Duodenal mucosa (tissue), 2 donors: ENCODE measurements at regions not wholly inside any gene's neighbourhood (a gene's known extent, or its start where the extent isn't known, plus 50 kb on each side); places are given as distances from the start of the nearest gene placed in this dataset.

Source experiments
- H3K27ac ChIP-seq: one replicate; pipeline ENCODE4 v1.7.0; 2013; ENCODE audit warnings: low read depth, low read length
- H3K27me3 ChIP-seq, 2 donors: one replicate each; pipeline ENCODE4 v1.7.0; 2013; ENCODE audit warnings: low read length in 2 of 2, control low read depth in 1 of 2; ENCODE audit not compliant: insufficient read depth in 2 of 2, control insufficient read depth in 1 of 2
- H3K36me3 ChIP-seq, 2 donors: one replicate each; pipeline ENCODE4 v1.7.0; 2013; ENCODE audit warnings: low read length in 2 of 2, control low read depth in 1 of 2; ENCODE audit not compliant: insufficient read depth in 2 of 2, control insufficient read depth in 1 of 2
- H3K4me1 ChIP-seq, 2 donors: one replicate each; pipeline ENCODE4 v1.7.0; 2013; ENCODE audit warnings: low read length in 2 of 2, control low read depth in 1 of 2; ENCODE audit not compliant: insufficient read depth in 2 of 2, control insufficient read depth in 1 of 2
- H3K4me3 ChIP-seq, 2 donors: one replicate each; pipeline ENCODE4 v1.7.0; 2013; ENCODE audit warnings: low read length in 2 of 2, low read depth in 1 of 2
- H3K9ac ChIP-seq, 2 donors: one replicate each; pipeline ENCODE4 v1.7.0; 2013; ENCODE audit warnings: low read length in 2 of 2, low read depth in 1 of 2
- H3K9me3 ChIP-seq, 2 donors: one replicate each; pipeline ENCODE4 v1.7.0; 2013; ENCODE audit warnings: low read length in 2 of 2, control low read depth in 1 of 2; ENCODE audit not compliant: control insufficient read depth in 1 of 2

DNA sequence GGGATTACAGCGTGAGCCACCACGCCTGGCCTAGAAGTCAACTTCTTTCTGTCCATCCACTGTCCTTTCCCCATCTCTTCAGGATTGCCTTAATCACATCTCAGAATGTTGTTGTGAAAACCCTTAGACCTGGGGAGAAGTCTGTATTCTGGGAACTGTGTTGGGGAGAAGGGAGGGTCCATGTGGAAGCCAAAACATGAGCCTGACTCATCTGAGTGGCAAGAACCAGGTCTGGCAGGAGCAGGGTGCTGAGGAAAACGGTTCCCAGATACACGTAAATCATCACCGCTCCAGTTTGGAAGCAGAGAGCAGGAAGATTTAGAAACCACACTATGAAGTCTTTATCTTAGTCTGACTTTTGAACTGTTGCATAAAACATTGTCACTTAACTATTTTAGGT is 245.6 kb upstream of the RGS6 start:
- no peaks in the 10 kb centered on the region for H3K27me3 ChIP-seq
- peaks cover 0 to 33% of the 10 kb centered on the region in 2 donors for H3K36me3 ChIP-seq
- peaks cover 6 to 7% of the 10 kb centered on the region in 2 donors for H3K4me1 ChIP-seq
- H3K27ac ChIP-seq = no peak overlapping the region
- H3K9ac ChIP-seq = no peak overlapping the region
- H3K4me3 ChIP-seq = no peak overlapping the region
- H3K9me3 ChIP-seq = no peaks in the 10 kb centered on the region

DNA sequence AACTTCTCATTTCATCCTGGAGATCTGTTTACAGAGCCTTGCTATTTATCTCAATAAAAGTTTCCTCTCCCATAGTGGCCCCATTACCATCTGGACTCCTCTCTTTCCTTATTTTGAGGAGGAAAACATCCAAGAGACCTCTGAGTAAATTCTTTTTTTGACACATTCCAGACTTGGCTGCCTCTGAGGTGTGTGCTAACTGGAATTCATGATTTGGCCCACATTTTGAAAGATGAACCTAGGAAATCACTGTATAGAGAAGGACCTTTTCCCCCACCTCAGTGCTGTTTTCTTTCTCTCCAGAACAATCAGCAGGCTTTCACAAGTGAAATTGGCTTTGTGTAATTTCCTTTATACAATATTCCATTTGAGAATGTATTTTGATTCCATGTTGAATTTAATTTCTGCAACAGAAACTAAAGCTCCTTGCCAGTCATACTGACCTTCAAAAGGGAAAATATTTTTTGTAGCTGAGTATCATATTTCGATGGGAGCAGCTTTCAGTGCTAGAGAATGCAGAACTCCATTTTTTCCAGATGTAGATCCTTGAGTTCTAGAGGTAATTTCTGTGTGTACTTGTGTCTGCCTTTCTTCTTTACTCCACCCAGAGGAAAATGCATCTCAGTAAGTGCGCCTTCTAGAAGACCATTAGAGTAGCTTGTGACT is 244.9 kb upstream of the RGS6 start:
- no peak overlapping the region for H3K9ac ChIP-seq
- peaks cover 6 to 7% of the 10 kb centered on the region in 2 donors for H3K4me1 ChIP-seq
- no peak overlapping the region for H3K4me3 ChIP-seq
- H3K36me3 ChIP-seq = peaks cover 0 to 37% of the 10 kb centered on the region in 2 donors
- no peaks in the 10 kb centered on the region for H3K9me3 ChIP-seq
- no peaks in the 10 kb centered on the region for H3K27me3 ChIP-seq
- H3K27ac ChIP-seq = no peak overlapping the region

DNA sequence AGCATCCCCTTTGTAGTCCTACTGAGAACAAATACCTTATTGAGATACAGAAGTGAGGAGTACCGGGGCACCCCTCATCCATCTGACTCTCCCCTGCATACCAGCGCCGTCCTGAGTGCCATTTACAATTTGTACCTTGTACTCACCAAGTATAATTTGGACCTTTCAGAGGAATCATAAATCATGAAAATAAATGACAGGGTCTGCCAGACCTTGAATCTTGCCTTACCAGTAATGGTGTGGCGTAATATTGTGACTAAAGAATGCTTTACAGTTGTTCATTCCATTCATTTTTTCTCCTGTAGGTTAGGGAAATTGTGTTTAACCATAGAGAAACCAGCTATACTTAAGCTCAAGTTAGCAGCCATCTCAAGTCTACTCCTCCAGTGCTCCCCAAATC is 243.7 kb upstream of the RGS6 start:
- Histone ChIP-seq H3K9ac (no peak overlapping the region), H3K4me3 (no peak overlapping the region), H3K4me1 (peaks cover 6 to 7% of the 10 kb centered on the region in 2 donors), H3K27ac (no peak overlapping the region), H3K36me3 (peaks cover 5 to 42% of the 10 kb centered on the region in 2 donors), H3K9me3 (no peaks in the 10 kb centered on the region), H3K27me3 (no peaks in the 10 kb centered on the region)

DNA sequence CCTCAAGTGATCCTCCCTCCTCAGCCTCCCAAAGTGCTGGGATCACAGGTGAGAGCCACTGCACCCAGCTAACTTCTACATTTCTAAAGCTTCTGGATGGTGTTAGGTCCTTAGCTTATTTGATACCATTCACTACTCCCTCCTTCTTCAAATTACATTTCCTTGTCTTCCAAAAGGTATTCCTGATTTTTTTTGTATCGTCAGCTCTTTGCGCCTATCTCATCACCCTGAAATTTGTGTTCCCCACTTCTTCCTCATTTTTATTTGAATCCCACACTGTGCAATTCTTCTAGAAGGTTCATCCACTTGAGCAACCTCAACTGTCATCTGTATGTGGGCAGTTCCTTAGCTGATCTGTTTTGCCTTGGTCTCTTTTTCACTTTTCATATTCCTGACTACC is 241.8 kb upstream of the RGS6 start:
- H3K4me3 ChIP-seq = no peak overlapping the region
- H3K36me3 ChIP-seq = peaks cover 5 to 30% of the 10 kb centered on the region in 2 donors
- H3K9me3 ChIP-seq = no peaks in the 10 kb centered on the region
- H3K4me1 ChIP-seq = peaks cover 6 to 7% of the 10 kb centered on the region in 2 donors
- H3K9ac ChIP-seq = no peak overlapping the region
- no peak overlapping the region for H3K27ac ChIP-seq
- H3K27me3 ChIP-seq = no peaks in the 10 kb centered on the region

- Histone ChIP-seq H3K27me3 (no peaks in the 10 kb centered on the region), H3K36me3 (peaks cover 5 to 24% of the 10 kb centered on the region in 2 donors), H3K4me3 (no peak overlapping the region), H3K9ac (no peak overlapping the region), H3K27ac (no peak overlapping the region), H3K9me3 (no peaks in the 10 kb centered on the region), H3K4me1 (peaks cover 6 to 7% of the 10 kb centered on the region in 2 donors)
Measured at GRCh38 chr14:71692496-71692895, 239.7 kb upstream of the RGS6 start.

GRCh38 chr14:71693381-71693780 is 238.8 kb upstream of the RGS6 start:
- H3K4me1 ChIP-seq = peaks cover 5% of the 10 kb centered on the region in 2 donors
- H3K9ac ChIP-seq = no peak overlapping the region
- no peaks in the 10 kb centered on the region for H3K9me3 ChIP-seq
- no peak overlapping the region for H3K27ac ChIP-seq
- H3K4me3 ChIP-seq = no peak overlapping the region
- no peaks in the 10 kb centered on the region for H3K27me3 ChIP-seq
- peaks cover 5 to 24% of the 10 kb centered on the region in 2 donors for H3K36me3 ChIP-seq

GRCh38 chr14:71694591-71695530 is 237.4 kb upstream of the RGS6 start:
- Histone ChIP-seq H3K4me1 (no peaks in the 10 kb centered on the region), H3K27ac (no peak overlapping the region), H3K9me3 (no peaks in the 10 kb centered on the region), H3K36me3 (peaks cover 5 to 26% of the 10 kb centered on the region in 2 donors), H3K27me3 (no peaks in the 10 kb centered on the region), H3K4me3 (no peak overlapping the region), H3K9ac (no peak overlapping the region)

DNA sequence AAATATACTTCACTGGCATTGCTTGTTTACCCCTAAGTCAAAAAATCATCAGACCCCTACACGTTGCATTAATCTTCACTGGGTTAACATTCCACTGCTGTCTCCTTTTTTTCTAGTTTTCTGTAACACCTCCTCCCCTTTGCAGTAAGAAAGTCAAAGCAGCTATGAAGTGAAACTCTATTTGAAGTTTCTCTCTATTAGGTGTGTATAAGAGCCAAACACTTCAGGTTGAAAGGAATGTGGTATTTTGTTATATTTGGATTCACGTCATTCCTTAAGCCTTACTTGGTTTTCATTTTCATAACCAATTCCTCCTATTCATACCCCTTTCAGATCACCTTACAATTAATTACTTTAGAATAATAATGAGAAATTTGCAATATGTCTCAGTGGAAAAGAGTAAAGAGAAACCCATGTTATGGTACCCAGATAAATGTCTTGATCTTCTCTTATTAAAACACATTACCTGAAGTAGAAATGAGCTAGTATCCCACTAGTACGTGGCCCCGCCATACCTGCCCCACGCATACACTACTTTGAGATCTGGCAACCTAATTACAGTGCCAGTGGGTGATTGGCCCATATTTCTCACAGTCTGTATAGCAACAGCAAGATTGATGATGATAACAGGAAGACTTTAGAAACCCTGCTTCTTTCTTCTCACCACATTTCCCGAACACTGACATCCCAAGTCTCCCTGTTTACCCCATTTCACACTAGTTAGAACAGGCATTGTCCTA is 236.4 kb upstream of the RGS6 start:
- Histone ChIP-seq H3K4me3 (no peak overlapping the region), H3K27ac (no peak overlapping the region)

GRCh38 chr14:71698027-71698426 is 234.2 kb upstream of the RGS6 start:
- H3K4me3 ChIP-seq = no peak overlapping the region
- no peak overlapping the region for H3K27ac ChIP-seq
- H3K9me3 ChIP-seq = no peaks in the 10 kb centered on the region
- peaks cover 5 to 7% of the 10 kb centered on the region in 2 donors for H3K36me3 ChIP-seq
- H3K27me3 ChIP-seq = no peaks in the 10 kb centered on the region
- no peak overlapping the region for H3K9ac ChIP-seq
- no peaks in the 10 kb centered on the region for H3K4me1 ChIP-seq

More for the DNA sequence above, 236.4 kb upstream of the RGS6 start:
- Histone ChIP-seq H3K27me3 (no peaks in the 10 kb centered on the region), H3K9me3 (no peaks in the 10 kb centered on the region), H3K9ac (no peak overlapping the region), H3K4me1 (no peaks in the 10 kb centered on the region), H3K36me3 (peaks cover 5 to 19% of the 10 kb centered on the region in 2 donors)

DNA sequence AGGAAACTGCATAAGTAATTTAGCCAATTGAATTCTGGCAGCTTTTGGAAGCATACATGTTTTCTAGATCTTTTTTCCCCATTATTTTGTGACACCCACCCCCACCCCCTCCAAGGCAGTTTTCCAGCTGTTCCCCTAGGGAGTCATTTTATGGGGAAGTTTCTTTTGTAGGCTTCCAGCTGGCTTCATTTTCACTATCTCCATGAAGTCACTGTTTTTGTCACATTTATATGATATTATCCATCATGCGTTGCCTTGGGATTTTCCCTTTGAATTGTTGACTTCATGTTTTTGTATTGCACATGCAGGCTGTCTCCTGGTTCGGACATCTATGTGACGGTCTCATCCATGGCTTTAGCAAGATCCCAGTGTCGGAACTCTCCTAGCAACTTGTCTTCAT is 233.6 kb upstream of the RGS6 start:
- Histone ChIP-seq H3K4me3 (no peak overlapping the region), H3K27ac (no peak overlapping the region), H3K9me3 (no peaks in the 10 kb centered on the region), H3K36me3 (peaks cover 5 to 7% of the 10 kb centered on the region in 2 donors), H3K27me3 (no peaks in the 10 kb centered on the region), H3K4me1 (no peaks in the 10 kb centered on the region), H3K9ac (no peak overlapping the region)
